Gastroesophageal sphincter (tissue), 4 donors: ENCODE measurements at regions not wholly inside any gene's neighbourhood (a gene's known extent, or its start where the extent isn't known, plus 50 kb on each side); places are given as distances from the start of the nearest gene placed in this dataset.

ENCODE experiments used
- ATAC-seq: fragments of 150-250 bp; one replicate; pipeline ENCODE4 v1.9.1; 2016; ENCODE audit warnings: mild to moderate bottlenecking, moderate library complexity
- H3K27ac ChIP-seq, 4 donors: fragments of 200-600 bp; sonication (generic) in 3 of 4; 1 replicate in 3 of 4; 2 replicates in 1 of 4; pipeline ENCODE4 v1.5.1; 2016 to 2019
- H3K27me3 ChIP-seq: fragments of 200-600 bp; sonication (generic); one replicate; pipeline ENCODE4 v1.5.1; 2019
- H3K36me3 ChIP-seq, 2 donors: fragments of 200-600 bp; sonication (generic); one replicate each; pipeline ENCODE4 v1.5.1; 2019; ENCODE audit warnings: control low read depth in 1 of 2
- H3K4me1 ChIP-seq, 3 donors: fragments of 200-600 bp; sonication (generic); 1 replicate in 2 of 3; 2 replicates in 1 of 3; pipeline ENCODE4 v1.5.1; 2016 to 2019; ENCODE audit warnings: control low read depth in 2 of 3
- H3K4me3 ChIP-seq, 2 donors: fragments of 200-600 bp; sonication (generic); one replicate each; pipeline ENCODE4 v1.5.1; 2019; ENCODE audit warnings: mild to moderate bottlenecking in 1 of 2, moderate library complexity in 1 of 2
- H3K9me3 ChIP-seq, 3 donors: fragments of 200-600 bp; sonication (generic); one replicate each; pipeline ENCODE4 v1.5.1; 2017 to 2019; ENCODE audit warnings: control low read depth in 2 of 3
- EP300 ChIP-seq: sonication (generic); formaldehyde crosslinking; IDR thresholded peaks from one replicate; pipeline ENCODE4 v1.6.1; 2017; ENCODE audit warnings: antibody characterized with exemption, mild to moderate bottlenecking
- POLR2A ChIP-seq, 2 donors: fragments of 450-650 bp; IDR thresholded peaks; one replicate each; pipeline ENCODE4 v1.6.1; 2017; ENCODE audit warnings: antibody characterized with exemption in 2 of 2, mild to moderate bottlenecking in 2 of 2, moderate library complexity in 1 of 2
- POLR2AphosphoS5 ChIP-seq: sonication (generic); formaldehyde crosslinking; IDR thresholded peaks from one replicate; pipeline ENCODE4 v1.6.1; 2017; ENCODE audit warnings: antibody characterized with exemption
- WGBS, 2 donors: methylation state at CpG; one replicate each; pipeline ENCODE4 v1.1.5; 2018; ENCODE audit warnings: low coverage in 1 of 2; 5-methylcytosine and 5-hydroxymethylcytosine counted together
- TF ChIP-seq, protein P1 (sequence below), 4 experiments: fragments of 200-600 bp in 2 of 4; fragments of 450-650 bp in 2 of 4; sonication (generic) in 1 of 4; IDR thresholded peaks; one replicate each; pipeline ENCODE4 v1.5.1; 2017 to 2019; ENCODE audit warnings: antibody characterized with exemption in 4 of 4, mild to moderate bottlenecking in 2 of 4, moderate library complexity in 2 of 4

DNA sequence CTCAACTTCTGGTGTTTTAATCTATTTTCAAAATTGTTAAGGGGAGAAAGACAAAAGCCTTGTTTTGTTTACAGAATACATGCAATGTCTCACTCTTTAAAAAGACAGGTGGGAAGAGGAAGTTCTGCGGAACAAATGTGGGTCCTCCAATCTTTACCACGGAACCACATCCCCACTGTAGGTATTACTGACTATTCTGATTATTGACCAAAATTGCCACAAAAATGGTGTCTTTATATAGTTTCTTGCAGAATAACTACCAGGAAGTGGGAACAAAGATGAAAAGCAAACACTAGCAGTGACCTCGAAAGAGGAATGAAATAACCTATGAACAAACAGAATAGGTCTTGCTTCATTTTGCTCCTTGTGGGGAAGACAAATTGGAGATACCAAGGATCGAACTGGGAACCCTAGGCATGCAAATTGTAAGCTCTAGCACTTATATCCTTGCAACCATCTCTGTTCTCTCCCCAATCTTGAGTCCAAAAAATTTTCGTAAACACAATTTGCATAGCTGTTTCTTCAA is 106.7 kb downstream of the GPX5 start:
- no peak overlapping the region for H3K27ac ChIP-seq
- H3K36me3 ChIP-seq: no peaks in the 10 kb centered on the region
- H3K4me3 ChIP-seq: no peak overlapping the region
- H3K9me3 ChIP-seq: peaks cover 0 to 3% (median 0%) of the 10 kb centered on the region in 3 donors
- 82 to 87% methylated on average over 4 to 5 of the region's 5 CpGs for WGBS, 2 donors
- TF ChIP-seq POLR2AphosphoS5: no peak
- no peak for TF ChIP-seq EP300
- TF ChIP-seq, protein P1, sequence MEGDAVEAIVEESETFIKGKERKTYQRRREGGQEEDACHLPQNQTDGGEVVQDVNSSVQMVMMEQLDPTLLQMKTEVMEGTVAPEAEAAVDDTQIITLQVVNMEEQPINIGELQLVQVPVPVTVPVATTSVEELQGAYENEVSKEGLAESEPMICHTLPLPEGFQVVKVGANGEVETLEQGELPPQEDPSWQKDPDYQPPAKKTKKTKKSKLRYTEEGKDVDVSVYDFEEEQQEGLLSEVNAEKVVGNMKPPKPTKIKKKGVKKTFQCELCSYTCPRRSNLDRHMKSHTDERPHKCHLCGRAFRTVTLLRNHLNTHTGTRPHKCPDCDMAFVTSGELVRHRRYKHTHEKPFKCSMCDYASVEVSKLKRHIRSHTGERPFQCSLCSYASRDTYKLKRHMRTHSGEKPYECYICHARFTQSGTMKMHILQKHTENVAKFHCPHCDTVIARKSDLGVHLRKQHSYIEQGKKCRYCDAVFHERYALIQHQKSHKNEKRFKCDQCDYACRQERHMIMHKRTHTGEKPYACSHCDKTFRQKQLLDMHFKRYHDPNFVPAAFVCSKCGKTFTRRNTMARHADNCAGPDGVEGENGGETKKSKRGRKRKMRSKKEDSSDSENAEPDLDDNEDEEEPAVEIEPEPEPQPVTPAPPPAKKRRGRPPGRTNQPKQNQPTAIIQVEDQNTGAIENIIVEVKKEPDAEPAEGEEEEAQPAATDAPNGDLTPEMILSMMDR (IDR thresholded peaks at IDR 0.05): no peak
- TF ChIP-seq POLR2A (IDR thresholded peaks at IDR 0.05): no peak
- no peak for ATAC-seq
- H3K27me3 ChIP-seq: peaks cover 77% of the 10 kb centered on the region
- peaks cover 0 to 17% (median 0%) of the 10 kb centered on the region in 3 donors for H3K4me1 ChIP-seq

DNA sequence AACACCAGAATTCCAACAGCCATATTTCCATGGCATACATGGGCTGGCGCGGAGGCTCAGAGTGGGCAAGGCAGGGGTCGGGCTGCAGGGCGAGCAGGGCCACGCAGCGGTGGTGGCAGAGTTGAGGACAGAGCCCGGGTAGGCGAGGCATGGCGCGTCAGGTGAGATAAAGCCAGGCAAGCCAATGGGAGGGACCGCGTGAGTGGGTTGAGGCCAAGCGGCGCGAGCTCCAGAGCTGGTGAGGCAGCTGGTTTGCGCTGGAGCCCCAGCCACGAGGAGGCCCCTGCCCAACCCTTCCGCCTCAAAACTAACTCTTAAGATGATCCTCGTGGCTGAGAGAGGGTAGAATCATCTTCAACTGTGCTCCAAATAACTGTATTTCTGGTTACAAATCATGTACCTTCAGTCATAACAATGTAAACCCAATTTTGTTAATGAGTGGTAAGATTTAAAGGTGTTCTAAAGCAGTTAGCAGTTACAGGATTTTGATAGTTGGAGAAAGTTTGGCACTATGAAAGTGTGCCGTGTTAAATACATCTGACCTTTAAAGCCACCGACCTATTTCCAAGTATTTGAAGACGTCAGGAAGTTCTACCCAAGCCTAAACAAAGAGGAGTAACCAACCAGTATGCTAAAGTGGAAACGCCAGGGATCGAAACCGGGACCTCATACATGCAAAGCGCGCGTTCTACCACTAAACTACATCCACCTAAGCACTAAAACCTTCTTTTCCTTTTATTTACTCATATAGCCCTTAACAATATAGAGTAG is 107.9 kb downstream of the GPX5 start:
- TF ChIP-seq POLR2A (IDR thresholded peaks at IDR 0.05) (no peak), POLR2AphosphoS5 (no peak), EP300 (no peak)
- TF ChIP-seq, protein P1 (IDR thresholded peaks at IDR 0.05): no peak
- H3K4me1 ChIP-seq: peaks cover 0 to 17% (median 0%) of the 10 kb centered on the region in 3 donors
- no peak overlapping the region for H3K4me3 ChIP-seq
- no peaks in the 10 kb centered on the region for H3K36me3 ChIP-seq
- no peak overlapping the region for H3K27ac ChIP-seq
- peaks cover 0 to 3% (median 0%) of the 10 kb centered on the region in 3 donors for H3K9me3 ChIP-seq
- WGBS, 2 donors: 58 to 77% methylated on average over 11 to 25 of the region's 28 CpGs
- H3K27me3 ChIP-seq: peaks cover 89% of the 10 kb centered on the region
- ATAC-seq: no peak

DNA sequence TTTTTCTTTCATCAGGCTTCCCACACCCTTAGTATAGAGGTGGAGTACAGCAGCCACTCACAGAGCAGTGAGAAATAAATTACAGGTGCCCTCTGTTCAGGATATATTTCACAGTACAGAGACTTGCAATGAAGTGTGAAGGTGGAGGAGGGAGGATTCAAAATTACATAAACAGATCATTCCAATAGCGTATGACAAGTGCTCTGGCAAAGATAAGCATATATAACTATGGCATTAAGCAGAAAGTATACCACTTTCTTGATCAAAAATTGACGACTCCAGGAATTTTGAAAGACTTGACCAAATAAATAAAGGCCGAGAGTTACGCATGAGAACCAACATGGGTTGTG is 108.7 kb downstream of the GPX5 start:
- H3K27me3 ChIP-seq: peaks cover 91% of the 10 kb centered on the region
- 0 to 5% methylated on average over 3 to 4 of the region's 4 CpGs for WGBS, 2 donors
- no peak overlapping the region for H3K27ac ChIP-seq
- peak overlapping the region in 1 of 2 donors; percentile 30 for H3K4me3 ChIP-seq
- H3K36me3 ChIP-seq: no peaks in the 10 kb centered on the region
- ATAC-seq: no peak
- peaks cover 0 to 3% (median 0%) of the 10 kb centered on the region in 3 donors for H3K9me3 ChIP-seq
- peaks cover 0 to 17% (median 0%) of the 10 kb centered on the region in 3 donors for H3K4me1 ChIP-seq
- TF ChIP-seq POLR2A (IDR thresholded peaks at IDR 0.05) (no peak), EP300 (no peak), POLR2AphosphoS5 (no peak)
- TF ChIP-seq, protein P1 (IDR thresholded peaks at IDR 0.05): no peak

DNA sequence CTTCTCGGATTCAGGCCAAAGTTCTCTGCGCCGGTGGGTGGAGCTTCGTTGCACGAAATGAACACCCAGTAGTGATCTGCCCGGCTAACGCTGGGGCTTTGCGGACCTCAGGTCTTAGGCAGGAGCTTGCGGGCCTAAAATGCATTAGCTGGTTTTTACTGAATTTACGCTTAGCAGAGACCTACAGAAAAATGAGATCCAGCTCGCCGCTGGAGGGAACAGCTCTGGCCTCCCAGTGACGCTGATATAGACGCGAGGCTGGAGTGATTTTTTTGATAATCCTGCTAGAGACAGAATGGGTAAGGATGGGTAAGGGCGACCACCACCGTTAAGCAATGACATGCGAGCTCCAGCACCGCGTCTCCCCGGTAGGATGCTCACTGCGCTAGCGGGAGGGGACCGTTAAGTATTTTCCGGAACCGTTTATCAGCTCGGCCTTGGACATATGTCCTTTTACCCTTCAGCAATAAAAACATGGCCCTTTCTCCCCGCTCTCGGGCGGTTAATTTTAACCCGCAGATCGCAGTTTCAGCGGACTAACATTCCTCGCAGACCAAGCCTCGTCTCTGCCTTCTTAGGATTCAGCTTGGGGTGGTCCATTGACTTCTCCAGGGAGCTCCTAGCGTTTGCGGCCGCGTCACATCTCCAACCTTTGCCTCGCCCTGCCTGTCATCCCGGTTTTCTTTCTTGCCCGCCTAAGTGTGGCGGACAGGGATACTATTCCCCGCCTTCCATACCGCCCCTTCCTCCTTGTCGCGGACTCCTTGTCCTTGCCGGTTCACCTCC is 109.3 kb downstream of the GPX5 start:
- no peak for ATAC-seq
- 0 to 1% methylated on average over 10 to 34 of the region's 48 CpGs for WGBS, 2 donors
- Histone ChIP-seq H3K9me3 (peaks cover 0 to 8% (median 0%) of the 10 kb centered on the region in 3 donors), H3K4me3 (peak overlapping the region in 1 of 2 donors; percentile 30), H3K4me1 (peaks cover 0 to 17% (median 0%) of the 10 kb centered on the region in 3 donors), H3K36me3 (no peaks in the 10 kb centered on the region), H3K27ac (no peak overlapping the region), H3K27me3 (peaks cover 93% of the 10 kb centered on the region)
- TF ChIP-seq, protein P1 (IDR thresholded peaks at IDR 0.05): no peak
- TF ChIP-seq EP300: no peak
